ENCODE measurements at regions not wholly inside any gene's neighbourhood (a gene's known extent, or its start where the extent isn't known, plus 50 kb on each side); places are given as distances from the start of the nearest gene placed in this dataset.

GRCh38 chr21:27209546-27209945, 242.7 kb upstream of the ADAMTS5 start:
- Histone ChIP-seq H3K4me2 (ENCODE audit: low read depth, low read length, poor library complexity, severe bottlenecking) (no peak overlapping the region), H3K9ac (ENCODE audit: low read length) (no peak overlapping the region), H3K36me3 (ENCODE audit: insufficient read depth, low read length) (no peaks in the 10 kb centered on the region), H3K4me3 (ENCODE audit: low read length) (no peak overlapping the region), H3K27ac (ENCODE audit: low read length) (no peak overlapping the region), H4K20me1 (ENCODE audit: insufficient read depth, low read depth, low read length) (no peaks in the 10 kb centered on the region), H3K9me3 (ENCODE audit: low read length) (peaks cover 49% of the 10 kb centered on the region), H3K4me1 (ENCODE audit: low read length) (no peaks in the 10 kb centered on the region), H2AFZ (ENCODE audit: low read length) (no peak overlapping the region), H3K9me2 (replicated peaks; ENCODE audit: insufficient read depth, low read length) (no peaks in the 10 kb centered on the region), H3K79me2 (ENCODE audit: low read length) (no peaks in the 10 kb centered on the region), H3K27me3 (ENCODE audit: low read length) (no peaks in the 10 kb centered on the region)
- DNase-seq: no peak

GRCh38 chr21:27206368-27206982, 239.6 kb upstream of the ADAMTS5 start:
- Histone ChIP-seq H3K79me2 (ENCODE audit: low read length) (no peaks in the 10 kb centered on the region), H3K27me3 (ENCODE audit: low read length) (no peaks in the 10 kb centered on the region), H2AFZ (ENCODE audit: low read length) (no peak overlapping the region), H3K4me2 (ENCODE audit: low read depth, low read length, poor library complexity, severe bottlenecking) (no peak overlapping the region), H4K20me1 (ENCODE audit: insufficient read depth, low read depth, low read length) (no peaks in the 10 kb centered on the region), H3K4me1 (ENCODE audit: low read length) (no peaks in the 10 kb centered on the region), H3K4me3 (ENCODE audit: low read length) (no peak overlapping the region), H3K9me2 (replicated peaks; ENCODE audit: insufficient read depth, low read length) (no peaks in the 10 kb centered on the region), H3K9ac (ENCODE audit: low read length) (no peak overlapping the region), H3K27ac (ENCODE audit: low read length) (no peak overlapping the region), H3K9me3 (ENCODE audit: low read length) (peaks cover 38% of the 10 kb centered on the region), H3K36me3 (ENCODE audit: insufficient read depth, low read length) (no peaks in the 10 kb centered on the region)
- DNase-seq: no peak

GRCh38 chr21:27202301-27202700, 235.4 kb upstream of the ADAMTS5 start:
- Histone ChIP-seq H3K9me2 (replicated peaks; ENCODE audit: insufficient read depth, low read length) (no peaks in the 10 kb centered on the region), H3K27me3 (ENCODE audit: low read length) (no peaks in the 10 kb centered on the region), H3K9me3 (ENCODE audit: low read length) (peaks cover 28% of the 10 kb centered on the region), H3K79me2 (ENCODE audit: low read length) (no peaks in the 10 kb centered on the region), H3K36me3 (ENCODE audit: insufficient read depth, low read length) (no peaks in the 10 kb centered on the region), H3K9ac (ENCODE audit: low read length) (no peak overlapping the region), H3K4me3 (ENCODE audit: low read length) (no peak overlapping the region), H2AFZ (ENCODE audit: low read length) (no peak overlapping the region), H3K27ac (ENCODE audit: low read length) (no peak overlapping the region), H3K4me1 (ENCODE audit: low read length) (no peaks in the 10 kb centered on the region), H4K20me1 (ENCODE audit: insufficient read depth, low read depth, low read length) (no peaks in the 10 kb centered on the region), H3K4me2 (ENCODE audit: low read depth, low read length, poor library complexity, severe bottlenecking) (no peak overlapping the region)
- no peak for DNase-seq

GRCh38 chr21:27201197-27201596, 234.3 kb upstream of the ADAMTS5 start:
- H4K20me1 ChIP-seq (ENCODE audit: insufficient read depth, low read depth, low read length): no peaks in the 10 kb centered on the region
- H3K9me3 ChIP-seq (ENCODE audit: low read length): peaks cover 29% of the 10 kb centered on the region
- DNase-seq: no peak
- H3K27me3 ChIP-seq (ENCODE audit: low read length): no peaks in the 10 kb centered on the region
- H3K4me2 ChIP-seq (ENCODE audit: low read depth, low read length, poor library complexity, severe bottlenecking): no peak overlapping the region
- no peaks in the 10 kb centered on the region for H3K36me3 ChIP-seq (ENCODE audit: insufficient read depth, low read length)
- no peak overlapping the region for H3K4me3 ChIP-seq (ENCODE audit: low read length)
- H3K27ac ChIP-seq (ENCODE audit: low read length): no peak overlapping the region
- H2AFZ ChIP-seq (ENCODE audit: low read length): no peak overlapping the region
- H3K4me1 ChIP-seq (ENCODE audit: low read length): no peaks in the 10 kb centered on the region
- no peaks in the 10 kb centered on the region for H3K9me2 ChIP-seq (replicated peaks; ENCODE audit: insufficient read depth, low read length)
- no peak overlapping the region for H3K9ac ChIP-seq (ENCODE audit: low read length)
- H3K79me2 ChIP-seq (ENCODE audit: low read length): no peaks in the 10 kb centered on the region

- Histone ChIP-seq H3K4me1 (ENCODE audit: low read length) (no peaks in the 10 kb centered on the region), H3K9me2 (replicated peaks; ENCODE audit: insufficient read depth, low read length) (no peaks in the 10 kb centered on the region), H4K20me1 (ENCODE audit: insufficient read depth, low read depth, low read length) (no peaks in the 10 kb centered on the region), H2AFZ (ENCODE audit: low read length) (no peak overlapping the region), H3K79me2 (ENCODE audit: low read length) (no peaks in the 10 kb centered on the region), H3K27me3 (ENCODE audit: low read length) (no peaks in the 10 kb centered on the region), H3K4me3 (ENCODE audit: low read length) (no peak overlapping the region), H3K9ac (ENCODE audit: low read length) (no peak overlapping the region), H3K27ac (ENCODE audit: low read length) (no peak overlapping the region), H3K36me3 (ENCODE audit: insufficient read depth, low read length) (no peaks in the 10 kb centered on the region), H3K9me3 (ENCODE audit: low read length) (peaks cover 25% of the 10 kb centered on the region), H3K4me2 (ENCODE audit: low read depth, low read length, poor library complexity, severe bottlenecking) (no peak overlapping the region)
- DNase-seq: no peak
Measured at GRCh38 chr21:27196651-27197050, 229.8 kb upstream of the ADAMTS5 start.

- Histone ChIP-seq H3K27ac (ENCODE audit: low read length) (no peak overlapping the region), H3K79me2 (ENCODE audit: low read length) (no peaks in the 10 kb centered on the region), H3K27me3 (ENCODE audit: low read length) (no peaks in the 10 kb centered on the region), H3K9me2 (replicated peaks; ENCODE audit: insufficient read depth, low read length) (no peaks in the 10 kb centered on the region), H3K4me1 (ENCODE audit: low read length) (no peaks in the 10 kb centered on the region), H3K4me2 (ENCODE audit: low read depth, low read length, poor library complexity, severe bottlenecking) (no peak overlapping the region), H2AFZ (ENCODE audit: low read length) (no peak overlapping the region), H3K9me3 (ENCODE audit: low read length) (peaks cover 21% of the 10 kb centered on the region), H3K9ac (ENCODE audit: low read length) (no peak overlapping the region), H3K36me3 (ENCODE audit: insufficient read depth, low read length) (no peaks in the 10 kb centered on the region), H4K20me1 (ENCODE audit: insufficient read depth, low read depth, low read length) (no peaks in the 10 kb centered on the region), H3K4me3 (ENCODE audit: low read length) (no peak overlapping the region)
- DNase-seq: no peak
Measured at GRCh38 chr21:27192281-27192949, 225.5 kb upstream of the ADAMTS5 start.

GRCh38 chr21:27190601-27191000, 223.7 kb upstream of the ADAMTS5 start:
- H3K9me2 ChIP-seq (replicated peaks; ENCODE audit: insufficient read depth, low read length): no peaks in the 10 kb centered on the region
- no peak overlapping the region for H3K27ac ChIP-seq (ENCODE audit: low read length)
- no peaks in the 10 kb centered on the region for H3K27me3 ChIP-seq (ENCODE audit: low read length)
- H3K36me3 ChIP-seq (ENCODE audit: insufficient read depth, low read length): no peaks in the 10 kb centered on the region
- no peaks in the 10 kb centered on the region for H3K79me2 ChIP-seq (ENCODE audit: low read length)
- H3K4me3 ChIP-seq (ENCODE audit: low read length): no peak overlapping the region
- no peak overlapping the region for H3K9ac ChIP-seq (ENCODE audit: low read length)
- H2AFZ ChIP-seq (ENCODE audit: low read length): no peak overlapping the region
- no peak overlapping the region for H3K4me2 ChIP-seq (ENCODE audit: low read depth, low read length, poor library complexity, severe bottlenecking)
- DNase-seq: no peak
- H3K9me3 ChIP-seq (ENCODE audit: low read length): peaks cover 22% of the 10 kb centered on the region
- H3K4me1 ChIP-seq (ENCODE audit: low read length): no peaks in the 10 kb centered on the region
- H4K20me1 ChIP-seq (ENCODE audit: insufficient read depth, low read depth, low read length): no peaks in the 10 kb centered on the region

GRCh38 chr21:27189870-27190269, 223.0 kb upstream of the ADAMTS5 start:
- Histone ChIP-seq H3K4me3 (ENCODE audit: low read length) (no peak overlapping the region), H3K9ac (ENCODE audit: low read length) (no peak overlapping the region), H3K4me2 (ENCODE audit: low read depth, low read length, poor library complexity, severe bottlenecking) (no peak overlapping the region), H4K20me1 (ENCODE audit: insufficient read depth, low read depth, low read length) (no peaks in the 10 kb centered on the region), H3K9me2 (replicated peaks; ENCODE audit: insufficient read depth, low read length) (no peaks in the 10 kb centered on the region; the same call in 1 of the 2 replicates), H3K27ac (ENCODE audit: low read length) (no peak overlapping the region), H3K36me3 (ENCODE audit: insufficient read depth, low read length) (no peaks in the 10 kb centered on the region), H3K4me1 (ENCODE audit: low read length) (no peaks in the 10 kb centered on the region), H3K9me3 (ENCODE audit: low read length) (peaks cover 22% of the 10 kb centered on the region), H2AFZ (ENCODE audit: low read length) (no peak overlapping the region), H3K79me2 (ENCODE audit: low read length) (no peaks in the 10 kb centered on the region), H3K27me3 (ENCODE audit: low read length) (no peaks in the 10 kb centered on the region)
- no peak for DNase-seq
